NCI-H2107 treated with DMSO at 0.1 percent for 48 hours (cell line): ENCODE measurements at regions not wholly inside any gene's neighbourhood (a gene's known extent, or its start where the extent isn't known, plus 50 kb on each side); places are given as distances from the start of the nearest gene placed in this dataset.
"Not testable (repeated sequence)": the region's sequence is repeated elsewhere in the genome, so short reads cannot be mapped to it uniquely, and the experiment has no call there.

Source experiments
- DNase-seq: peaks from one replicate; lab custom pipeline; 2025; ENCODE audit not compliant: unreplicated experiment; lab: John Stamatoyannopoulos, UW

- no peak for DNase-seq
Measured at GRCh38 chr3:145854499-145854898, 306.5 kb downstream of the PLOD2 start.

GRCh38 chr3:145857956-145858355, 303.0 kb downstream of the PLOD2 start:
- DNase-seq, result no peak

- no peak for DNase-seq
Measured at GRCh38 chr3:145864336-145864735, 296.6 kb downstream of the PLOD2 start.

GRCh38 chr3:145865399-145866018, 295.5 kb downstream of the PLOD2 start:
- no peak for DNase-seq

GRCh38 chr3:145869958-145870357, 291.0 kb downstream of the PLOD2 start:
- no peak for DNase-seq

GRCh38 chr3:145882436-145882835, 278.5 kb downstream of the PLOD2 start:
- DNase-seq, result no peak

- DNase-seq, result no peak
Measured at GRCh38 chr3:145889730-145890129, 271.3 kb downstream of the PLOD2 start.

GRCh38 chr3:145892869-145893268, 268.1 kb downstream of the PLOD2 start:
- no peak for DNase-seq

- no peak for DNase-seq
Measured at GRCh38 chr3:145893331-145893730, 267.7 kb downstream of the PLOD2 start.

- no peak for DNase-seq
Measured at GRCh38 chr3:145898487-145898886, 262.5 kb downstream of the PLOD2 start.

- DNase-seq, result peak; percentile 98
Measured at GRCh38 chr3:145899241-145899640, 261.7 kb downstream of the PLOD2 start.

- DNase-seq, result peak; percentile 85
Measured at GRCh38 chr3:145900056-145900829, 260.7 kb downstream of the PLOD2 start.

- DNase-seq, result no peak
Measured at GRCh38 chr3:145902166-145902565, 258.8 kb downstream of the PLOD2 start.

GRCh38 chr3:145903472-145904013, 257.4 kb downstream of the PLOD2 start:
- peak; percentile 63 for DNase-seq

- DNase-seq, result no peak
Measured at GRCh38 chr3:145904138-145904537, 256.8 kb downstream of the PLOD2 start.

GRCh38 chr3:145906301-145906700, 254.7 kb downstream of the PLOD2 start:
- DNase-seq, result no peak

GRCh38 chr3:145906755-145907154, 254.2 kb downstream of the PLOD2 start:
- no peak for DNase-seq

GRCh38 chr3:145911016-145911415, 250.0 kb downstream of the PLOD2 start:
- no peak for DNase-seq

GRCh38 chr3:145915787-145916186, 245.2 kb downstream of the PLOD2 start:
- DNase-seq, result no peak

GRCh38 chr3:145927736-145928135, 233.2 kb downstream of the PLOD2 start:
- DNase-seq, result not testable (repeated sequence)

GRCh38 chr3:145936971-145937370, 224.0 kb downstream of the PLOD2 start:
- no peak for DNase-seq

- peak; percentile 51 for DNase-seq
Measured at GRCh38 chr3:145939431-145939830, 221.6 kb downstream of the PLOD2 start.
